IMR-90 (cell line): ENCODE measurements at regions not wholly inside any gene's neighbourhood (a gene's known extent, or its start where the extent isn't known, plus 50 kb on each side); places are given as distances from the start of the nearest gene placed in this dataset.

ENCODE experiments used
- BHLHE40 ChIP-seq: fragments of 150-350 bp; IDR thresholded peaks from 2 replicates; pipeline ENCODE4 v1.6.1; 2016; ENCODE audit warnings: mild to moderate bottlenecking, low read depth, low read length
- CEBPB ChIP-seq: IDR thresholded peaks from 2 replicates; pipeline ENCODE4 v1.6.1; 2012; ENCODE audit warnings: low read depth, low read length, improper control_type of control experiment
- CHD1 ChIP-seq: IDR thresholded peaks from 2 replicates; pipeline ENCODE4 v1.6.1; 2012; ENCODE audit warnings: low read depth, low read length, improper control_type of control experiment
- CTCF ChIP-seq: conservative IDR thresholded peaks from 2 replicates; pipeline ENCODE4 v1.5.1; 2012; ENCODE audit warnings: mild to moderate bottlenecking, low read depth, low read length, improper control_type of control experiment
- FOS ChIP-seq: fragments of 150-350 bp; IDR thresholded peaks from 2 replicates; pipeline ENCODE4 v1.6.1; 2016; ENCODE audit warnings: low read depth, low read length
- MAFK ChIP-seq: IDR thresholded peaks from 2 replicates; pipeline ENCODE4 v1.6.1; 2012; ENCODE audit warnings: low read depth, low read length, improper control_type of control experiment
- POLR2A ChIP-seq: IDR thresholded peaks from 2 replicates; pipeline ENCODE4 v1.6.1; 2012; ENCODE audit warnings: mild to moderate bottlenecking, low read depth, low read length
- RAD21 ChIP-seq: IDR thresholded peaks from 2 replicates; pipeline ENCODE4 v1.6.1; 2012; ENCODE audit warnings: low read length, improper control_type of control experiment
- RFX5 ChIP-seq: IDR thresholded peaks from 2 replicates; pipeline ENCODE4 v1.8.0; 2012; ENCODE audit warnings: low read depth, mild to moderate bottlenecking, low read length, moderate library complexity
- SMC3 ChIP-seq: fragments of 150-350 bp; IDR thresholded peaks from 2 replicates; pipeline ENCODE4 v1.6.1; 2016; ENCODE audit warnings: low read depth, mild to moderate bottlenecking, antibody characterized with exemption, low read length, moderate library complexity
- USF2 ChIP-seq: fragments of 150-350 bp; IDR thresholded peaks from 2 replicates; pipeline ENCODE4 v1.6.1; 2017; ENCODE audit warnings: mild to moderate bottlenecking, antibody characterized with exemption, low read length, low read depth

GRCh38 chr4:125948021-125948420, 633.3 kb downstream of the FAT4 start:
- TF ChIP-seq CTCF, result no peak
- no peak for TF ChIP-seq FOS
- TF ChIP-seq CEBPB, result no peak
- TF ChIP-seq POLR2A, result no peak
- TF ChIP-seq CHD1, result no peak
- TF ChIP-seq BHLHE40, result no peak
- no peak for TF ChIP-seq USF2
- no peak for TF ChIP-seq MAFK
- no peak for TF ChIP-seq RAD21
- TF ChIP-seq SMC3, result no peak
- TF ChIP-seq RFX5, result no peak
